ENCODE measurements at regions not wholly inside any gene's neighbourhood (a gene's known extent, or its start where the extent isn't known, plus 50 kb on each side); places are given as distances from the start of the nearest gene placed in this dataset.

DNA sequence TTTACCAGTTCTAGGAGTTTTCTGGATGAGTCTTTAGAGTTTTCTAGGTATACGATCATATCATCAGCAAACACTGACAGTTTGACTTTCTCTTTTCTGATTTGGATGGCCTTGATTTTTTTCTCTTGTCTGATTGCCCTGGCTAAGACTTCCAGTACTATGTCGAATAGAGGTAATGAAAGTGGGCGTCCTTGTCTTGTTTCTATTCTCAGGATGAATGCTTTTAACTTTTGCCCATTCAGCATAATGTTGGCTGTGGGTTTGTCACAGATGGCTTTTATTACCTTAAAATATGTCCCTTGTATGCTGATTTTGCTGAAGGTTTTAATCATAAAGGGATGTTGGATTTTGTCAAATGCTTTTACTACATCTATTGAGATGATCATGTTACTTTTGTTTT is 223.2 kb upstream of the COBL start:
- DNase-seq, result no peak
- no peak overlapping the region for H3K27ac Mint-ChIP-seq
- no peak overlapping the region for H3K4me3 Mint-ChIP-seq
- no peaks in the 10 kb centered on the region for H3K9me3 ChIP-seq (ENCODE audit: control insufficient read depth, low read length)
- H3K27me3 Mint-ChIP-seq (ENCODE audit: insufficient read depth), result no peaks in the 10 kb centered on the region
- no peaks in the 10 kb centered on the region for H3K36me3 ChIP-seq (ENCODE audit: control insufficient read depth, insufficient read depth, low read length)
- H3K36me3 Mint-ChIP-seq (ENCODE audit: low read depth), result no peaks in the 10 kb centered on the region
- no peaks in the 10 kb centered on the region for H3K4me1 ChIP-seq (ENCODE audit: control insufficient read depth, insufficient read depth, low read length)
- H3K4me1 Mint-ChIP-seq, result peaks cover 3% of the 10 kb centered on the region
- no peak overlapping the region for H3K4me3 ChIP-seq (ENCODE audit: low read length)
- TF ChIP-seq, protein P1, sequence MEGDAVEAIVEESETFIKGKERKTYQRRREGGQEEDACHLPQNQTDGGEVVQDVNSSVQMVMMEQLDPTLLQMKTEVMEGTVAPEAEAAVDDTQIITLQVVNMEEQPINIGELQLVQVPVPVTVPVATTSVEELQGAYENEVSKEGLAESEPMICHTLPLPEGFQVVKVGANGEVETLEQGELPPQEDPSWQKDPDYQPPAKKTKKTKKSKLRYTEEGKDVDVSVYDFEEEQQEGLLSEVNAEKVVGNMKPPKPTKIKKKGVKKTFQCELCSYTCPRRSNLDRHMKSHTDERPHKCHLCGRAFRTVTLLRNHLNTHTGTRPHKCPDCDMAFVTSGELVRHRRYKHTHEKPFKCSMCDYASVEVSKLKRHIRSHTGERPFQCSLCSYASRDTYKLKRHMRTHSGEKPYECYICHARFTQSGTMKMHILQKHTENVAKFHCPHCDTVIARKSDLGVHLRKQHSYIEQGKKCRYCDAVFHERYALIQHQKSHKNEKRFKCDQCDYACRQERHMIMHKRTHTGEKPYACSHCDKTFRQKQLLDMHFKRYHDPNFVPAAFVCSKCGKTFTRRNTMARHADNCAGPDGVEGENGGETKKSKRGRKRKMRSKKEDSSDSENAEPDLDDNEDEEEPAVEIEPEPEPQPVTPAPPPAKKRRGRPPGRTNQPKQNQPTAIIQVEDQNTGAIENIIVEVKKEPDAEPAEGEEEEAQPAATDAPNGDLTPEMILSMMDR (conservative IDR thresholded peaks at IDR 0.05), result no peak
- H3K27ac ChIP-seq (ENCODE audit: low read depth, low read length), result no peak overlapping the region
- H3K9me3 Mint-ChIP-seq, result peaks cover 18% of the 10 kb centered on the region
- 70 to 95% methylated on average over 2 to 3 of the region's 3 CpGs for WGBS, 2 experiments (ENCODE audit: insufficient coverage in 1 of 2, insufficient read length in 1 of 2)
- H3K27me3 ChIP-seq (ENCODE audit: control insufficient read depth, insufficient read depth, low read length, poor library complexity, severe bottlenecking), result no peaks in the 10 kb centered on the region
- no peak overlapping the region for H3K9ac ChIP-seq (ENCODE audit: extremely low read depth, low read length, poor library complexity, severe bottlenecking)

- Mint-ChIP-seq H3K4me1 (peaks cover 6% of the 10 kb centered on the region), H3K36me3 (ENCODE audit: low read depth) (no peaks in the 10 kb centered on the region), H3K27me3 (ENCODE audit: insufficient read depth) (no peaks in the 10 kb centered on the region), H3K4me3 (no peak overlapping the region), H3K27ac (no peak overlapping the region), H3K9me3 (no peaks in the 10 kb centered on the region)
- Histone ChIP-seq H3K9me3 (ENCODE audit: control insufficient read depth, low read length) (no peaks in the 10 kb centered on the region), H3K4me1 (ENCODE audit: control insufficient read depth, insufficient read depth, low read length) (no peaks in the 10 kb centered on the region), H3K4me3 (ENCODE audit: low read length) (no peak overlapping the region), H3K9ac (ENCODE audit: extremely low read depth, low read length, poor library complexity, severe bottlenecking) (no peak overlapping the region), H3K36me3 (ENCODE audit: control insufficient read depth, insufficient read depth, low read length) (no peaks in the 10 kb centered on the region), H3K27me3 (ENCODE audit: control insufficient read depth, insufficient read depth, low read length, poor library complexity, severe bottlenecking) (no peaks in the 10 kb centered on the region), H3K27ac (ENCODE audit: low read depth, low read length) (no peak overlapping the region)
- DNase-seq, result no peak
- TF ChIP-seq, protein P1 (conservative IDR thresholded peaks at IDR 0.05), result no peak
- whole genome bisulfite sequencing, 2 experiments (ENCODE audit: insufficient coverage in 1 of 2, insufficient read length in 1 of 2), result no CpG with 5 or more reads among the region's 5 CpGs
These were observed 211.6 kb upstream of the COBL start for GRCh38 chr7:51528172-51528571.

DNA sequence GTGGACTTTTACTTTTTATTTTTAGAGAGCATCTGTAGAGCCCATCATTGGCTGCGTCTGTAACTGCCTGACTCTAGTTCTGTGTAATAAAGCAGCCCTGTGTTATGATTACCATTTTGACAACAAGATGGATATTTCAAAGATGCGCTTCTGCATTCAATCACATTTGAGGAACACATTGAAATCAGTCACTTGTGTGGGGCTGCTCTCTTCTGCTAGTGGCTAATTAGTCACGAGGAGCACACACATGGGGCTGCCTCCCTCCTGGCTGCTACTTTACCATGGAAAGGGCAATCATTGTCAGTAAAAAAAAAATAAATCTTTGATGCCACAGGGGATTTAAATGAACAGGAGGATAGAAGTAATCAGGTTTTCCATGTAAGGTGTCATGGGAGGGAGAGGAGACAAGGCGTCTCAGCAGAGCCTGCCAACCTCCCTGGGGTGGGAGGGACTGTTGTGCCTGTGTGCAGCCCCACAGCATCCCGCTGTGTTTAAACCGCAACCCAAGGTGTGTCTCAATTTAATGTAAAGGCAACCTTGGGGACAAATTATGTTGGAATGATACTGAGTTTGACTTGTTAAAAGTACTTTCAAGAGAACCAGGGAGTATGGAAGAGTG is 205.2 kb upstream of the COBL start:
- WGBS, 2 experiments (ENCODE audit: insufficient coverage in 1 of 2, insufficient read length in 1 of 2), result 78 to 87% methylated on average over 6 of the region's 6 CpGs
- no peak overlapping the region for H3K27ac Mint-ChIP-seq
- H3K4me3 Mint-ChIP-seq, result no peak overlapping the region
- no peaks in the 10 kb centered on the region for H3K36me3 Mint-ChIP-seq (ENCODE audit: low read depth)
- Histone ChIP-seq H3K36me3 (ENCODE audit: control insufficient read depth, insufficient read depth, low read length) (no peaks in the 10 kb centered on the region), H3K27ac (ENCODE audit: low read depth, low read length) (peak overlapping the region; percentile 29), H3K4me3 (ENCODE audit: low read length) (no peak overlapping the region), H3K9me3 (ENCODE audit: control insufficient read depth, low read length) (no peaks in the 10 kb centered on the region), H3K9ac (ENCODE audit: extremely low read depth, low read length, poor library complexity, severe bottlenecking) (no peak overlapping the region), H3K27me3 (ENCODE audit: control insufficient read depth, insufficient read depth, low read length, poor library complexity, severe bottlenecking) (no peaks in the 10 kb centered on the region), H3K4me1 (ENCODE audit: control insufficient read depth, insufficient read depth, low read length) (peaks cover 2% of the 10 kb centered on the region)
- TF ChIP-seq, protein P1 (conservative IDR thresholded peaks at IDR 0.05), result no peak
- DNase-seq, result no peak
- no peaks in the 10 kb centered on the region for H3K27me3 Mint-ChIP-seq (ENCODE audit: insufficient read depth)
- H3K9me3 Mint-ChIP-seq, result no peaks in the 10 kb centered on the region
- peaks cover 12% of the 10 kb centered on the region for H3K4me1 Mint-ChIP-seq
